HL-60 (cell line): ENCODE measurements at regions not wholly inside any gene's neighbourhood (a gene's known extent, or its start where the extent isn't known, plus 50 kb on each side); places are given as distances from the start of the nearest gene placed in this dataset.

Experiments used
- GABPA ChIP-seq: IDR thresholded peaks from 2 replicates; pipeline ENCODE4 v1.6.1; 2012; ENCODE audit warnings: low read depth
- POLR2AphosphoS5 ChIP-seq: IDR thresholded peaks from 2 replicates; pipeline ENCODE4 v1.6.1; 2012; ENCODE audit warnings: low read depth
- SPI1 ChIP-seq: IDR thresholded peaks from 2 replicates; pipeline ENCODE4 v1.6.1; 2012; ENCODE audit warnings: low read depth, mild to moderate bottlenecking, borderline replicate concordance
- TF ChIP-seq, protein P1 (sequence below): IDR thresholded peaks from one replicate; pipeline ENCODE4 v1.5.1; 2011; ENCODE audit warnings: low read length, control low read depth, inconsistent platforms; ENCODE audit not compliant: insufficient read depth
- TF ChIP-seq, protein P2 (sequence below): IDR thresholded peaks from 2 replicates; pipeline ENCODE4 v1.6.1; 2012; ENCODE audit warnings: low read depth; ENCODE audit not compliant: insufficient replicate concordance

DNA sequence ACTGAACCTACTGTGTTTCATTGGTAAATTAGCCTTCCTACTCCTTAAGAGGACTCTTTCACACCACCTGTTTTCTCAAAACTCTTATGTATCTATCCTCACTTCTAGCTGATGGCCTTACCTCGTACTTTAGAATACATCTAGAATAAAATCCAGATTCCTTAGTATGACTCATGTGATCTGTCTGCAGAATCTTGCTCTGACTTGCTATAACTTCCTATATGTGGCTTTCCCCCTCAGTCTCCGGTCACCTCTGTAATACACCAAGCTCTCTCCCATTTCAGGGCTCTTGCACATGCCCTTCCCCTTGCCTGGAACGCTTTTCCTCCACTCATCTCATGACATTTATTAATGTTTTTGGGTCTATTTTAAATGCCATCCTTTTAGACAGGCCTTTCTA is 95.6 kb upstream of the LHCGR start:
- TF ChIP-seq, protein P1, sequence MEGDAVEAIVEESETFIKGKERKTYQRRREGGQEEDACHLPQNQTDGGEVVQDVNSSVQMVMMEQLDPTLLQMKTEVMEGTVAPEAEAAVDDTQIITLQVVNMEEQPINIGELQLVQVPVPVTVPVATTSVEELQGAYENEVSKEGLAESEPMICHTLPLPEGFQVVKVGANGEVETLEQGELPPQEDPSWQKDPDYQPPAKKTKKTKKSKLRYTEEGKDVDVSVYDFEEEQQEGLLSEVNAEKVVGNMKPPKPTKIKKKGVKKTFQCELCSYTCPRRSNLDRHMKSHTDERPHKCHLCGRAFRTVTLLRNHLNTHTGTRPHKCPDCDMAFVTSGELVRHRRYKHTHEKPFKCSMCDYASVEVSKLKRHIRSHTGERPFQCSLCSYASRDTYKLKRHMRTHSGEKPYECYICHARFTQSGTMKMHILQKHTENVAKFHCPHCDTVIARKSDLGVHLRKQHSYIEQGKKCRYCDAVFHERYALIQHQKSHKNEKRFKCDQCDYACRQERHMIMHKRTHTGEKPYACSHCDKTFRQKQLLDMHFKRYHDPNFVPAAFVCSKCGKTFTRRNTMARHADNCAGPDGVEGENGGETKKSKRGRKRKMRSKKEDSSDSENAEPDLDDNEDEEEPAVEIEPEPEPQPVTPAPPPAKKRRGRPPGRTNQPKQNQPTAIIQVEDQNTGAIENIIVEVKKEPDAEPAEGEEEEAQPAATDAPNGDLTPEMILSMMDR, result no peak
- TF ChIP-seq, protein P2, sequence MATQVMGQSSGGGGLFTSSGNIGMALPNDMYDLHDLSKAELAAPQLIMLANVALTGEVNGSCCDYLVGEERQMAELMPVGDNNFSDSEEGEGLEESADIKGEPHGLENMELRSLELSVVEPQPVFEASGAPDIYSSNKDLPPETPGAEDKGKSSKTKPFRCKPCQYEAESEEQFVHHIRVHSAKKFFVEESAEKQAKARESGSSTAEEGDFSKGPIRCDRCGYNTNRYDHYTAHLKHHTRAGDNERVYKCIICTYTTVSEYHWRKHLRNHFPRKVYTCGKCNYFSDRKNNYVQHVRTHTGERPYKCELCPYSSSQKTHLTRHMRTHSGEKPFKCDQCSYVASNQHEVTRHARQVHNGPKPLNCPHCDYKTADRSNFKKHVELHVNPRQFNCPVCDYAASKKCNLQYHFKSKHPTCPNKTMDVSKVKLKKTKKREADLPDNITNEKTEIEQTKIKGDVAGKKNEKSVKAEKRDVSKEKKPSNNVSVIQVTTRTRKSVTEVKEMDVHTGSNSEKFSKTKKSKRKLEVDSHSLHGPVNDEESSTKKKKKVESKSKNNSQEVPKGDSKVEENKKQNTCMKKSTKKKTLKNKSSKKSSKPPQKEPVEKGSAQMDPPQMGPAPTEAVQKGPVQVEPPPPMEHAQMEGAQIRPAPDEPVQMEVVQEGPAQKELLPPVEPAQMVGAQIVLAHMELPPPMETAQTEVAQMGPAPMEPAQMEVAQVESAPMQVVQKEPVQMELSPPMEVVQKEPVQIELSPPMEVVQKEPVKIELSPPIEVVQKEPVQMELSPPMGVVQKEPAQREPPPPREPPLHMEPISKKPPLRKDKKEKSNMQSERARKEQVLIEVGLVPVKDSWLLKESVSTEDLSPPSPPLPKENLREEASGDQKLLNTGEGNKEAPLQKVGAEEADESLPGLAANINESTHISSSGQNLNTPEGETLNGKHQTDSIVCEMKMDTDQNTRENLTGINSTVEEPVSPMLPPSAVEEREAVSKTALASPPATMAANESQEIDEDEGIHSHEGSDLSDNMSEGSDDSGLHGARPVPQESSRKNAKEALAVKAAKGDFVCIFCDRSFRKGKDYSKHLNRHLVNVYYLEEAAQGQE, result no peak
- TF ChIP-seq POLR2AphosphoS5 (no peak), GABPA (no peak), SPI1 (no peak)
